ENCODE measurements at regions not wholly inside any gene's neighbourhood (a gene's known extent, or its start where the extent isn't known, plus 50 kb on each side); places are given as distances from the start of the nearest gene placed in this dataset.

- no peak for TF ChIP-seq JUND (IDR thresholded peaks at IDR 0.05; ENCODE audit: low read depth)
Observed at GRCh38 chr2:134097740-134098139, 156.1 kb upstream of the MGAT5 start.

GRCh38 chr2:134098321-134098720 lies 155.6 kb upstream of the MGAT5 start:
- DNase-seq (ENCODE audit: low read depth in 1 of 2, low spot score in 1 of 2) = no peak
- TF ChIP-seq JUND (IDR thresholded peaks at IDR 0.05; ENCODE audit: low read depth) = no peak
- in situ Hi-C loops (cut with HindIII; ENCODE audit: low pct_unique_long_range_greater_than_20kb, low sequenced_read_pairs) = no loop called here

More at GRCh38 chr2:134097740-134098139, 156.1 kb upstream of the MGAT5 start:
- DNase-seq (ENCODE audit: low read depth in 1 of 2, low spot score in 1 of 2) = no peak
- in situ Hi-C loops (cut with HindIII; ENCODE audit: low pct_unique_long_range_greater_than_20kb, low sequenced_read_pairs) = no loop called here

- in situ Hi-C loops (cut with HindIII; ENCODE audit: low pct_unique_long_range_greater_than_20kb, low sequenced_read_pairs) = no loop called here
- no peak for TF ChIP-seq JUND (IDR thresholded peaks at IDR 0.05; ENCODE audit: low read depth)
- DNase-seq (ENCODE audit: low read depth in 1 of 2, low spot score in 1 of 2) = no peak
Observed at GRCh38 chr2:134099273-134099672, 154.6 kb upstream of the MGAT5 start.

GRCh38 chr2:134103196-134103595 lies 150.7 kb upstream of the MGAT5 start:
- no peak for TF ChIP-seq JUND (IDR thresholded peaks at IDR 0.05; ENCODE audit: low read depth)
- in situ Hi-C loops (cut with HindIII; ENCODE audit: low pct_unique_long_range_greater_than_20kb, low sequenced_read_pairs) = no loop called here
- DNase-seq (ENCODE audit: low read depth in 1 of 2, low spot score in 1 of 2) = no peak

GRCh38 chr2:134104754-134105153 lies 149.1 kb upstream of the MGAT5 start:
- TF ChIP-seq JUND (IDR thresholded peaks at IDR 0.05; ENCODE audit: low read depth) = no peak
- DNase-seq (ENCODE audit: low read depth in 1 of 2, low spot score in 1 of 2) = no peak
- in situ Hi-C loops (cut with HindIII; ENCODE audit: low pct_unique_long_range_greater_than_20kb, low sequenced_read_pairs) = no loop called here

GRCh38 chr2:134107402-134107801 lies 146.5 kb upstream of the MGAT5 start:
- in situ Hi-C loops (cut with HindIII; ENCODE audit: low pct_unique_long_range_greater_than_20kb, low sequenced_read_pairs) = no loop called here
- no peak for DNase-seq (ENCODE audit: low read depth in 1 of 2, low spot score in 1 of 2)
- TF ChIP-seq JUND (IDR thresholded peaks at IDR 0.05; ENCODE audit: low read depth) = no peak

- in situ Hi-C loops (cut with HindIII; ENCODE audit: low pct_unique_long_range_greater_than_20kb, low sequenced_read_pairs) = no loop called here
- DNase-seq (ENCODE audit: low read depth in 1 of 2, low spot score in 1 of 2) = no peak
- TF ChIP-seq JUND (IDR thresholded peaks at IDR 0.05; ENCODE audit: low read depth) = no peak
Observed at GRCh38 chr2:134108113-134108512, 145.8 kb upstream of the MGAT5 start.

GRCh38 chr2:134109246-134109645 lies 144.6 kb upstream of the MGAT5 start:
- in situ Hi-C loops (cut with HindIII; ENCODE audit: low pct_unique_long_range_greater_than_20kb, low sequenced_read_pairs) = no loop called here
- TF ChIP-seq JUND (IDR thresholded peaks at IDR 0.05; ENCODE audit: low read depth) = no peak

GRCh38 chr2:134109725-134110124 lies 144.1 kb upstream of the MGAT5 start:
- no peak for DNase-seq (ENCODE audit: low read depth in 1 of 2, low spot score in 1 of 2)
- in situ Hi-C loops (cut with HindIII; ENCODE audit: low pct_unique_long_range_greater_than_20kb, low sequenced_read_pairs) = no loop called here
- TF ChIP-seq JUND (IDR thresholded peaks at IDR 0.05; ENCODE audit: low read depth) = no peak

More at GRCh38 chr2:134109246-134109645, 144.6 kb upstream of the MGAT5 start:
- no peak for DNase-seq (ENCODE audit: low read depth in 1 of 2, low spot score in 1 of 2)

- in situ Hi-C loops (cut with HindIII; ENCODE audit: low pct_unique_long_range_greater_than_20kb, low sequenced_read_pairs) = no loop called here
- no peak for TF ChIP-seq JUND (IDR thresholded peaks at IDR 0.05; ENCODE audit: low read depth)
- no peak for DNase-seq (ENCODE audit: low read depth in 1 of 2, low spot score in 1 of 2)
Observed at GRCh38 chr2:134110532-134110931, 143.3 kb upstream of the MGAT5 start.

GRCh38 chr2:134117676-134118075 lies 136.2 kb upstream of the MGAT5 start:
- TF ChIP-seq JUND (IDR thresholded peaks at IDR 0.05; ENCODE audit: low read depth) = no peak
- in situ Hi-C loops (cut with HindIII; ENCODE audit: low pct_unique_long_range_greater_than_20kb, low sequenced_read_pairs) = no loop called here
- DNase-seq (ENCODE audit: low read depth in 1 of 2, low spot score in 1 of 2) = no peak

GRCh38 chr2:134118279-134119116 lies 135.4 kb upstream of the MGAT5 start:
- peak; percentile 64 to 85 for DNase-seq (ENCODE audit: low read depth in 1 of 2, low spot score in 1 of 2)
- TF ChIP-seq JUND (IDR thresholded peaks at IDR 0.05; ENCODE audit: low read depth) = no peak
- in situ Hi-C loops (cut with HindIII; ENCODE audit: low pct_unique_long_range_greater_than_20kb, low sequenced_read_pairs) = no loop called here

GRCh38 chr2:134119117-134119712 lies 134.7 kb upstream of the MGAT5 start:
- in situ Hi-C loops (cut with HindIII; ENCODE audit: low pct_unique_long_range_greater_than_20kb, low sequenced_read_pairs) = no loop called here
- DNase-seq (ENCODE audit: low read depth in 1 of 2, low spot score in 1 of 2) = no peak
- no peak for TF ChIP-seq JUND (IDR thresholded peaks at IDR 0.05; ENCODE audit: low read depth)

Measured in T47D (cell line).